ENCODE measurements at regions not wholly inside any gene's neighbourhood (a gene's known extent, or its start where the extent isn't known, plus 50 kb on each side); places are given as distances from the start of the nearest gene placed in this dataset.

DNA sequence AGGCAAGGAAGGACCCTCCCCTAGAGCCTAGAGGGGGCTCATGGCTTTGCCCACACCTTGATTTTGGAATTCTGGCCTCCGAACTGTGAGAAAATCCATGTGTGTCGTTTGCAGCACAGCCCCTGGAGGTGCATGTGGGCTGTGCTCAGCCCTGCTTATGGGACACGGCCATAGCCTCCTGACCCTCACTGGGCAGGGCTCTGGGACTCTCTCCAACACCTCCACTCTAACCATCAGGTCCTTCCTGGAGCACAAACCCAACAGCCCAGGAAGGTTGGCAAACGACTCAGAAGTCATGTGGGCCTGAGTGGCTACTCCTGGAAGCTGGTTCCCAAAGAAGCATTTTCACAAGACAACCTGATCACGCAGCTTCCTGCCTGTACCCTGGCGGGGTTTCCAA is 144.1 kb downstream of the CTTN start:
- TF ChIP-seq, protein P1, sequence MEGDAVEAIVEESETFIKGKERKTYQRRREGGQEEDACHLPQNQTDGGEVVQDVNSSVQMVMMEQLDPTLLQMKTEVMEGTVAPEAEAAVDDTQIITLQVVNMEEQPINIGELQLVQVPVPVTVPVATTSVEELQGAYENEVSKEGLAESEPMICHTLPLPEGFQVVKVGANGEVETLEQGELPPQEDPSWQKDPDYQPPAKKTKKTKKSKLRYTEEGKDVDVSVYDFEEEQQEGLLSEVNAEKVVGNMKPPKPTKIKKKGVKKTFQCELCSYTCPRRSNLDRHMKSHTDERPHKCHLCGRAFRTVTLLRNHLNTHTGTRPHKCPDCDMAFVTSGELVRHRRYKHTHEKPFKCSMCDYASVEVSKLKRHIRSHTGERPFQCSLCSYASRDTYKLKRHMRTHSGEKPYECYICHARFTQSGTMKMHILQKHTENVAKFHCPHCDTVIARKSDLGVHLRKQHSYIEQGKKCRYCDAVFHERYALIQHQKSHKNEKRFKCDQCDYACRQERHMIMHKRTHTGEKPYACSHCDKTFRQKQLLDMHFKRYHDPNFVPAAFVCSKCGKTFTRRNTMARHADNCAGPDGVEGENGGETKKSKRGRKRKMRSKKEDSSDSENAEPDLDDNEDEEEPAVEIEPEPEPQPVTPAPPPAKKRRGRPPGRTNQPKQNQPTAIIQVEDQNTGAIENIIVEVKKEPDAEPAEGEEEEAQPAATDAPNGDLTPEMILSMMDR (IDR thresholded peaks at IDR 0.05) = no peak
- no peak for TF ChIP-seq ZFX (IDR thresholded peaks at IDR 0.05; ENCODE audit: borderline replicate concordance)
